ENCODE measurements at regions not wholly inside any gene's neighbourhood (a gene's known extent, or its start where the extent isn't known, plus 50 kb on each side); places are given as distances from the start of the nearest gene placed in this dataset.

GRCh38 chr2:5144159-5144558 lies 548.0 kb upstream of the SOX11 start:
- TF ChIP-seq, protein P1, sequence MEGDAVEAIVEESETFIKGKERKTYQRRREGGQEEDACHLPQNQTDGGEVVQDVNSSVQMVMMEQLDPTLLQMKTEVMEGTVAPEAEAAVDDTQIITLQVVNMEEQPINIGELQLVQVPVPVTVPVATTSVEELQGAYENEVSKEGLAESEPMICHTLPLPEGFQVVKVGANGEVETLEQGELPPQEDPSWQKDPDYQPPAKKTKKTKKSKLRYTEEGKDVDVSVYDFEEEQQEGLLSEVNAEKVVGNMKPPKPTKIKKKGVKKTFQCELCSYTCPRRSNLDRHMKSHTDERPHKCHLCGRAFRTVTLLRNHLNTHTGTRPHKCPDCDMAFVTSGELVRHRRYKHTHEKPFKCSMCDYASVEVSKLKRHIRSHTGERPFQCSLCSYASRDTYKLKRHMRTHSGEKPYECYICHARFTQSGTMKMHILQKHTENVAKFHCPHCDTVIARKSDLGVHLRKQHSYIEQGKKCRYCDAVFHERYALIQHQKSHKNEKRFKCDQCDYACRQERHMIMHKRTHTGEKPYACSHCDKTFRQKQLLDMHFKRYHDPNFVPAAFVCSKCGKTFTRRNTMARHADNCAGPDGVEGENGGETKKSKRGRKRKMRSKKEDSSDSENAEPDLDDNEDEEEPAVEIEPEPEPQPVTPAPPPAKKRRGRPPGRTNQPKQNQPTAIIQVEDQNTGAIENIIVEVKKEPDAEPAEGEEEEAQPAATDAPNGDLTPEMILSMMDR (conservative IDR thresholded peaks at IDR 0.05; ENCODE audit: low read length) = no peak
- TF ChIP-seq EZH2phosphoT487 (IDR thresholded peaks at IDR 0.05; ENCODE audit: borderline replicate concordance) = no peak
- H3K4me1 ChIP-seq (ENCODE audit: insufficient read depth, low read length, poor library complexity, severe bottlenecking) = no peaks in the 10 kb centered on the region
- H3K36me3 ChIP-seq (ENCODE audit: insufficient read depth, low read length) = no peaks in the 10 kb centered on the region
- no peaks in the 10 kb centered on the region for H3F3A ChIP-seq (ENCODE audit: low read depth)
- H3K9me2 ChIP-seq (replicated peaks; ENCODE audit: low read depth, low read length) = no peaks in the 10 kb centered on the region
- H3K4me3 ChIP-seq (ENCODE audit: low read length, poor library complexity, severe bottlenecking) = no peak overlapping the region
- no peaks in the 10 kb centered on the region for H3K27me3 ChIP-seq (ENCODE audit: insufficient read depth, low read length, poor library complexity, severe bottlenecking)
- no peaks in the 10 kb centered on the region for H4K20me1 ChIP-seq (ENCODE audit: insufficient read depth, low read length, poor library complexity, severe bottlenecking)
- no peaks in the 10 kb centered on the region for H3K9me3 ChIP-seq (ENCODE audit: insufficient read depth, low read depth, low read length)
- no peaks in the 10 kb centered on the region for H3K79me2 ChIP-seq (ENCODE audit: insufficient read depth, low read length)
- H3K4me2 ChIP-seq (ENCODE audit: low read depth, low read length, poor library complexity, severe bottlenecking) = no peak overlapping the region
- H3K9ac ChIP-seq (ENCODE audit: low read depth, low read length, poor library complexity, severe bottlenecking) = no peak overlapping the region
- no peak overlapping the region for H2AFZ ChIP-seq (ENCODE audit: low read length)

DNA sequence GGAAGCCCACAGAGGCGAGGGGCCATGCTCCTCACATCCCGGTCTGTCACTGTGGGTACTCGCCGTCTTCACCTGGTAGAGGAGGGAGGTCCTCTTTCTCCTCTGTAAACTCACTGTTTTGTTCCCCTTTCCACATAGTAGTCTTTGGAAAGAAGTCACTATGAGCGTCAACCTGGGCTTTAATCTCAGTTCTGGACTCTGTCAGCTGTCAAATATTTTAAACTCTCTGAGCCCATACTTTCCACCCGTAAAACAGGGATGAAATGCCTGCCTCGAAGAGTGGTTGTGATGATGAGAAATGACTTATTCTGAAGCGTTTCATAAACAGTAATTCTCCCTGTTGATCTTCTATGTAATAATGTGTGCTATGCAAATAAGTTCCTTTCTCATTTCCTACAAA lies 547.1 kb upstream of the SOX11 start:
- Histone ChIP-seq H4K20me1 (ENCODE audit: insufficient read depth, low read length, poor library complexity, severe bottlenecking) (no peaks in the 10 kb centered on the region), H3K36me3 (ENCODE audit: insufficient read depth, low read length) (no peaks in the 10 kb centered on the region), H2AFZ (ENCODE audit: low read length) (no peak overlapping the region), H3K9me2 (replicated peaks; ENCODE audit: low read depth, low read length) (no peaks in the 10 kb centered on the region), H3K9ac (ENCODE audit: low read depth, low read length, poor library complexity, severe bottlenecking) (no peak overlapping the region), H3K27me3 (ENCODE audit: insufficient read depth, low read length, poor library complexity, severe bottlenecking) (no peaks in the 10 kb centered on the region), H3K4me1 (ENCODE audit: insufficient read depth, low read length, poor library complexity, severe bottlenecking) (no peaks in the 10 kb centered on the region), H3K4me2 (ENCODE audit: low read depth, low read length, poor library complexity, severe bottlenecking) (no peak overlapping the region), H3K9me3 (ENCODE audit: insufficient read depth, low read depth, low read length) (no peaks in the 10 kb centered on the region), H3K4me3 (ENCODE audit: low read length, poor library complexity, severe bottlenecking) (no peak overlapping the region), H3F3A (ENCODE audit: low read depth) (no peaks in the 10 kb centered on the region), H3K79me2 (ENCODE audit: insufficient read depth, low read length) (no peaks in the 10 kb centered on the region)
- TF ChIP-seq, protein P1 (conservative IDR thresholded peaks at IDR 0.05; ENCODE audit: low read length) = no peak
- TF ChIP-seq EZH2phosphoT487 (IDR thresholded peaks at IDR 0.05; ENCODE audit: borderline replicate concordance) = no peak

DNA sequence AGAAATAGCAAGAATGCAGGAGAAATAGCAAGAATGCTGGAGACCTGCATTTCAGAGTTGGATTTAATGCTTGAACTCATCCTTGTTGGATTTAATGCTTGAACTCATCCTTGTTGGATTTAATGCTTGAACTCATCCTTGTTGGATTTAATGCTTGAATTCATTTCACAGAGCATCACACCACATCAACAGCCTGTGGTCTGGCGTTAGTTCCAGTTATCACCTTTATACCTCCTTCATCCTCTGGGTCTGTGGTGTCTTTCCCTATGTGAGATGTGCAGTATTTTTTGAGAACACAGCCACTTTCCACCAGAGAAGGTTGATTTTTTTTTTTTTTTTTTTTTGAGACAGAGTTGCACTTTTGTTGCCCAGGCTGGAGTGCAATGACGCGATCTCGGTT lies 546.4 kb upstream of the SOX11 start:
- H3K27me3 ChIP-seq (ENCODE audit: insufficient read depth, low read length, poor library complexity, severe bottlenecking) = no peaks in the 10 kb centered on the region

More for the DNA sequence above, 546.4 kb upstream of the SOX11 start:
- Histone ChIP-seq H3K9me2 (replicated peaks; ENCODE audit: low read depth, low read length) (no peaks in the 10 kb centered on the region), H3K36me3 (ENCODE audit: insufficient read depth, low read length) (no peaks in the 10 kb centered on the region), H3K79me2 (ENCODE audit: insufficient read depth, low read length) (no peaks in the 10 kb centered on the region), H4K20me1 (ENCODE audit: insufficient read depth, low read length, poor library complexity, severe bottlenecking) (no peaks in the 10 kb centered on the region), H3K4me1 (ENCODE audit: insufficient read depth, low read length, poor library complexity, severe bottlenecking) (no peaks in the 10 kb centered on the region), H3K9ac (ENCODE audit: low read depth, low read length, poor library complexity, severe bottlenecking) (no peak overlapping the region), H2AFZ (ENCODE audit: low read length) (no peak overlapping the region), H3K4me3 (ENCODE audit: low read length, poor library complexity, severe bottlenecking) (no peak overlapping the region), H3K9me3 (ENCODE audit: insufficient read depth, low read depth, low read length) (no peaks in the 10 kb centered on the region), H3K4me2 (ENCODE audit: low read depth, low read length, poor library complexity, severe bottlenecking) (no peak overlapping the region), H3F3A (ENCODE audit: low read depth) (no peaks in the 10 kb centered on the region)
- TF ChIP-seq, protein P1 (conservative IDR thresholded peaks at IDR 0.05; ENCODE audit: low read length) = no peak
- TF ChIP-seq EZH2phosphoT487 (IDR thresholded peaks at IDR 0.05; ENCODE audit: borderline replicate concordance) = no peak
